ENCODE measurements at regions not wholly inside any gene's neighbourhood (a gene's known extent, or its start where the extent isn't known, plus 50 kb on each side); places are given as distances from the start of the nearest gene placed in this dataset.

- Histone ChIP-seq H3K27me3 (ENCODE audit: insufficient read depth, low read length) (no peaks in the 10 kb centered on the region), H3K9me3 (ENCODE audit: control insufficient read depth in 1 of 2, insufficient read depth in 1 of 2, low read depth in 1 of 2, low read length in 2 of 2) (no peaks in the 10 kb centered on the region), H3K9ac (ENCODE audit: low read length) (no peak overlapping the region), H4K20me1 (ENCODE audit: insufficient read depth) (no peaks in the 10 kb centered on the region), H3K4me1 (ENCODE audit: control insufficient read depth in 1 of 2, insufficient read depth in 2 of 2, low read length in 2 of 2) (no peaks in the 10 kb centered on the region), H3K4me3 (replicated peaks in 1 of 2; ENCODE audit: low read depth in 1 of 2, low read length in 2 of 2) (no peak overlapping the region), H3K36me3 (ENCODE audit: control insufficient read depth in 1 of 2, insufficient read depth in 2 of 2, low read length in 2 of 2) (no peaks in the 10 kb centered on the region), H3K27ac (ENCODE audit: low read depth, low read length) (no peak overlapping the region), H2AFZ (ENCODE audit: low read depth, low read length, poor library complexity, severe bottlenecking) (no peak overlapping the region), H3K79me2 (ENCODE audit: insufficient read depth, low read length) (no peaks in the 10 kb centered on the region), H3K4me2 (ENCODE audit: low read length) (no peak overlapping the region), H3K9me2 (ENCODE audit: insufficient read depth) (no peaks in the 10 kb centered on the region; the same call in 1 of the 2 replicates)
- BruUV-seq (replicated peaks) = no TSS peak
- ChIA-PET RAD21 (ENCODE audit: low non-redundant PET in 1 of 2, low total read pairs in 2 of 2, uncharacterized antibody in 2 of 2, unreplicated experiment in 2 of 2) (no interaction called here), POLR2A (no interaction called here), CTCF (no interaction called here)
- intact Hi-C loops (cut with micrococcal nuclease) = no loop called here
- ATAC-seq = no peak
- DNase-seq (ENCODE audit: low read depth, low spot score) = no peak
- TF ChIP-seq REST (IDR thresholded peaks at IDR 0.05; ENCODE audit: low read depth) (no peak), RAD21 (IDR thresholded peaks at IDR 0.05; ENCODE audit: low read depth) (no peak), CTCF (IDR thresholded peaks at IDR 0.05 in 2 of 3, conservative IDR thresholded peaks at IDR 0.05 in 1 of 3; ENCODE audit: borderline replicate concordance in 1 of 3, insufficient read depth in 1 of 3, low read depth in 2 of 3, low read length in 2 of 3) (no peak), ZBTB33 (IDR thresholded peaks at IDR 0.05; ENCODE audit: extremely low read depth, insufficient replicate concordance, low read length) (no peak), ZNF274 (IDR thresholded peaks at IDR 0.05; ENCODE audit: low read depth, low read length) (no peak), EGR1 (IDR thresholded peaks at IDR 0.05; ENCODE audit: low read depth) (no peak), JUND (IDR thresholded peaks at IDR 0.05) (no peak), YY1 (IDR thresholded peaks at IDR 0.05; ENCODE audit: extremely low read depth, insufficient replicate concordance, low read depth, low read length) (no peak), SRF (IDR thresholded peaks at IDR 0.05; ENCODE audit: low read depth) (no peak), FOSL1 (IDR thresholded peaks at IDR 0.05; ENCODE audit: low read depth) (no peak), ELF1 (IDR thresholded peaks at IDR 0.05; ENCODE audit: borderline replicate concordance, low read depth) (no peak), EZH2phosphoT487 (IDR thresholded peaks at IDR 0.05; ENCODE audit: borderline replicate concordance) (no peak), SIN3A (IDR thresholded peaks at IDR 0.05; ENCODE audit: low read depth) (no peak)
These were observed 198.5 kb downstream of the BLID start for GRCh38 chr11:121917482-121917881.

Measured in HCT116 (cell line).